ENCODE measurements at regions not wholly inside any gene's neighbourhood (a gene's known extent, or its start where the extent isn't known, plus 50 kb on each side); places are given as distances from the start of the nearest gene placed in this dataset.

- Histone ChIP-seq H2AFZ (ENCODE audit: low read length) (no peak overlapping the region), H3K4me2 (ENCODE audit: low read depth, low read length, poor library complexity, severe bottlenecking) (no peak overlapping the region), H3K4me1 (ENCODE audit: insufficient read depth, low read length, poor library complexity, severe bottlenecking) (no peaks in the 10 kb centered on the region), H3K27me3 (ENCODE audit: insufficient read depth, low read length, poor library complexity, severe bottlenecking) (no peaks in the 10 kb centered on the region), H3K9me3 (ENCODE audit: insufficient read depth, low read depth, low read length) (no peaks in the 10 kb centered on the region), H3F3A (ENCODE audit: low read depth) (no peaks in the 10 kb centered on the region), H3K79me2 (ENCODE audit: insufficient read depth, low read length) (no peaks in the 10 kb centered on the region), H4K20me1 (ENCODE audit: insufficient read depth, low read length, poor library complexity, severe bottlenecking) (no peaks in the 10 kb centered on the region), H3K36me3 (ENCODE audit: insufficient read depth, low read length) (peaks cover 10% of the 10 kb centered on the region; the same call in 1 of the 2 replicates), H3K9me2 (replicated peaks; ENCODE audit: low read depth, low read length) (no peaks in the 10 kb centered on the region), H3K9ac (ENCODE audit: low read depth, low read length, poor library complexity, severe bottlenecking) (no peak overlapping the region), H3K4me3 (ENCODE audit: low read length, poor library complexity, severe bottlenecking) (no peak overlapping the region)
- TF ChIP-seq EZH2phosphoT487 (IDR thresholded peaks at IDR 0.05; ENCODE audit: borderline replicate concordance), result no peak
- TF ChIP-seq, protein P1, sequence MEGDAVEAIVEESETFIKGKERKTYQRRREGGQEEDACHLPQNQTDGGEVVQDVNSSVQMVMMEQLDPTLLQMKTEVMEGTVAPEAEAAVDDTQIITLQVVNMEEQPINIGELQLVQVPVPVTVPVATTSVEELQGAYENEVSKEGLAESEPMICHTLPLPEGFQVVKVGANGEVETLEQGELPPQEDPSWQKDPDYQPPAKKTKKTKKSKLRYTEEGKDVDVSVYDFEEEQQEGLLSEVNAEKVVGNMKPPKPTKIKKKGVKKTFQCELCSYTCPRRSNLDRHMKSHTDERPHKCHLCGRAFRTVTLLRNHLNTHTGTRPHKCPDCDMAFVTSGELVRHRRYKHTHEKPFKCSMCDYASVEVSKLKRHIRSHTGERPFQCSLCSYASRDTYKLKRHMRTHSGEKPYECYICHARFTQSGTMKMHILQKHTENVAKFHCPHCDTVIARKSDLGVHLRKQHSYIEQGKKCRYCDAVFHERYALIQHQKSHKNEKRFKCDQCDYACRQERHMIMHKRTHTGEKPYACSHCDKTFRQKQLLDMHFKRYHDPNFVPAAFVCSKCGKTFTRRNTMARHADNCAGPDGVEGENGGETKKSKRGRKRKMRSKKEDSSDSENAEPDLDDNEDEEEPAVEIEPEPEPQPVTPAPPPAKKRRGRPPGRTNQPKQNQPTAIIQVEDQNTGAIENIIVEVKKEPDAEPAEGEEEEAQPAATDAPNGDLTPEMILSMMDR (conservative IDR thresholded peaks at IDR 0.05; ENCODE audit: low read length), result no peak
These were observed 344.2 kb upstream of the ROPN1 start for GRCh38 chr3:124336067-124336656.

GRCh38 chr3:124345845-124346244, 353.9 kb upstream of the ROPN1 start:
- Histone ChIP-seq H3K9me2 (replicated peaks; ENCODE audit: low read depth, low read length) (no peaks in the 10 kb centered on the region), H3K4me2 (ENCODE audit: low read depth, low read length, poor library complexity, severe bottlenecking) (no peak overlapping the region), H2AFZ (ENCODE audit: low read length) (no peak overlapping the region), H3K4me3 (ENCODE audit: low read length, poor library complexity, severe bottlenecking) (no peak overlapping the region), H4K20me1 (ENCODE audit: insufficient read depth, low read length, poor library complexity, severe bottlenecking) (no peaks in the 10 kb centered on the region), H3K79me2 (ENCODE audit: insufficient read depth, low read length) (no peaks in the 10 kb centered on the region), H3K9me3 (ENCODE audit: insufficient read depth, low read depth, low read length) (no peaks in the 10 kb centered on the region), H3K36me3 (ENCODE audit: insufficient read depth, low read length) (no peaks in the 10 kb centered on the region), H3K4me1 (ENCODE audit: insufficient read depth, low read length, poor library complexity, severe bottlenecking) (no peaks in the 10 kb centered on the region), H3K27me3 (ENCODE audit: insufficient read depth, low read length, poor library complexity, severe bottlenecking) (no peaks in the 10 kb centered on the region), H3F3A (ENCODE audit: low read depth) (no peaks in the 10 kb centered on the region), H3K9ac (ENCODE audit: low read depth, low read length, poor library complexity, severe bottlenecking) (no peak overlapping the region)
- TF ChIP-seq EZH2phosphoT487 (IDR thresholded peaks at IDR 0.05; ENCODE audit: borderline replicate concordance), result no peak
- TF ChIP-seq, protein P1 (conservative IDR thresholded peaks at IDR 0.05; ENCODE audit: low read length), result no peak

DNA sequence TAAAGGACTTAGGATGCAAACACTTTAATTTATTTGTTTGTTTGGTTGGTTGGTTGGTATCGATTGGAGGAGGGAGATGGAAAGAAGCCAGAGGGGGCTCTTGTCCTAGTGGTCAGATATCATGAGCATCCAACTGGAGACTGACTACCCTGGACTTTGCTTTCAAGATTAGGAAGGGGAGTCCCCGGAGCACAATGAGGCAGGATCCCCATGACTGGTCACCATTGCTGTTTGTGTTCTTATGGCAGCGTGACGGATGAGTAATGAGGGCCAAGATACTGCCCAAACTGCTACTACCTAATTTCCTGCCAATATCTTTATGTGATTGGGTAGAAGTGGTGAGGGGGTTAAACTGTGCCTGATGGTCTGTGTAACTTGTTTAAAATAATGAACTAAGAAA, 354.6 kb upstream of the ROPN1 start:
- H3K9me3 ChIP-seq (ENCODE audit: insufficient read depth, low read depth, low read length), result no peaks in the 10 kb centered on the region
- no peaks in the 10 kb centered on the region for H3K4me1 ChIP-seq (ENCODE audit: insufficient read depth, low read length, poor library complexity, severe bottlenecking)
- H4K20me1 ChIP-seq (ENCODE audit: insufficient read depth, low read length, poor library complexity, severe bottlenecking), result no peaks in the 10 kb centered on the region
- no peaks in the 10 kb centered on the region for H3F3A ChIP-seq (ENCODE audit: low read depth)
- TF ChIP-seq EZH2phosphoT487 (IDR thresholded peaks at IDR 0.05; ENCODE audit: borderline replicate concordance), result no peak
- TF ChIP-seq, protein P1 (conservative IDR thresholded peaks at IDR 0.05; ENCODE audit: low read length), result no peak
- H3K4me2 ChIP-seq (ENCODE audit: low read depth, low read length, poor library complexity, severe bottlenecking), result no peak overlapping the region
- no peaks in the 10 kb centered on the region for H3K36me3 ChIP-seq (ENCODE audit: insufficient read depth, low read length)
- no peak overlapping the region for H3K9ac ChIP-seq (ENCODE audit: low read depth, low read length, poor library complexity, severe bottlenecking)
- no peaks in the 10 kb centered on the region for H3K79me2 ChIP-seq (ENCODE audit: insufficient read depth, low read length)
- no peak overlapping the region for H3K4me3 ChIP-seq (ENCODE audit: low read length, poor library complexity, severe bottlenecking)
- no peak overlapping the region for H2AFZ ChIP-seq (ENCODE audit: low read length)
- no peaks in the 10 kb centered on the region for H3K9me2 ChIP-seq (replicated peaks; ENCODE audit: low read depth, low read length)
- H3K27me3 ChIP-seq (ENCODE audit: insufficient read depth, low read length, poor library complexity, severe bottlenecking), result no peaks in the 10 kb centered on the region

Measured in Loucy (cell line).